ENCODE measurements at regions not wholly inside any gene's neighbourhood (a gene's known extent, or its start where the extent isn't known, plus 50 kb on each side); places are given as distances from the start of the nearest gene placed in this dataset.
A peak's percentile ranks its signal among the peaks of the same experiment; 100 is the strongest.

- no peak overlapping the region for H3K27ac ChIP-seq (ENCODE audit: low read depth, low read length)
- H3K4me1 ChIP-seq (ENCODE audit: control insufficient read depth, insufficient read depth, low read length) = peaks cover 5% of the 10 kb centered on the region
- Mint-ChIP-seq H3K4me3 (no peak overlapping the region), H3K4me1 (peaks cover 15% of the 10 kb centered on the region), H3K36me3 (ENCODE audit: low read depth) (no peaks in the 10 kb centered on the region), H3K27ac (peak overlapping the region; percentile 89), H3K9me3 (peaks cover 30% of the 10 kb centered on the region), H3K27me3 (ENCODE audit: insufficient read depth) (no peaks in the 10 kb centered on the region)
- H3K9me3 ChIP-seq (ENCODE audit: control insufficient read depth, low read length) = peaks cover 28% of the 10 kb centered on the region
- no peaks in the 10 kb centered on the region for H3K36me3 ChIP-seq (ENCODE audit: control insufficient read depth, insufficient read depth, low read length)
- no peaks in the 10 kb centered on the region for H3K27me3 ChIP-seq (ENCODE audit: control insufficient read depth, insufficient read depth, low read length, poor library complexity, severe bottlenecking)
- TF ChIP-seq, protein P1, sequence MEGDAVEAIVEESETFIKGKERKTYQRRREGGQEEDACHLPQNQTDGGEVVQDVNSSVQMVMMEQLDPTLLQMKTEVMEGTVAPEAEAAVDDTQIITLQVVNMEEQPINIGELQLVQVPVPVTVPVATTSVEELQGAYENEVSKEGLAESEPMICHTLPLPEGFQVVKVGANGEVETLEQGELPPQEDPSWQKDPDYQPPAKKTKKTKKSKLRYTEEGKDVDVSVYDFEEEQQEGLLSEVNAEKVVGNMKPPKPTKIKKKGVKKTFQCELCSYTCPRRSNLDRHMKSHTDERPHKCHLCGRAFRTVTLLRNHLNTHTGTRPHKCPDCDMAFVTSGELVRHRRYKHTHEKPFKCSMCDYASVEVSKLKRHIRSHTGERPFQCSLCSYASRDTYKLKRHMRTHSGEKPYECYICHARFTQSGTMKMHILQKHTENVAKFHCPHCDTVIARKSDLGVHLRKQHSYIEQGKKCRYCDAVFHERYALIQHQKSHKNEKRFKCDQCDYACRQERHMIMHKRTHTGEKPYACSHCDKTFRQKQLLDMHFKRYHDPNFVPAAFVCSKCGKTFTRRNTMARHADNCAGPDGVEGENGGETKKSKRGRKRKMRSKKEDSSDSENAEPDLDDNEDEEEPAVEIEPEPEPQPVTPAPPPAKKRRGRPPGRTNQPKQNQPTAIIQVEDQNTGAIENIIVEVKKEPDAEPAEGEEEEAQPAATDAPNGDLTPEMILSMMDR (conservative IDR thresholded peaks at IDR 0.05) = no peak
- DNase-seq = peak; percentile 84
- H3K9ac ChIP-seq (ENCODE audit: extremely low read depth, low read length, poor library complexity, severe bottlenecking) = no peak overlapping the region
- 72 to 75% methylated on average over 10 to 12 of the region's 12 CpGs for WGBS, 2 experiments (ENCODE audit: insufficient coverage in 1 of 2, insufficient read length in 1 of 2)
- H3K4me3 ChIP-seq (ENCODE audit: low read length) = peak overlapping the region; percentile 53
These were observed 134.8 kb downstream of the MFSD1 start for GRCh38 chr3:158936530-158937113.

- no peaks in the 10 kb centered on the region for H3K4me1 ChIP-seq (ENCODE audit: control insufficient read depth, insufficient read depth, low read length)
- WGBS, 2 experiments (ENCODE audit: insufficient coverage in 1 of 2, insufficient read length in 1 of 2) = 90 to 94% methylated on average over 6 to 8 of the region's 8 CpGs
These were observed 148.5 kb downstream of the MFSD1 start for GRCh38 chr3:158950178-158950901.

DNA sequence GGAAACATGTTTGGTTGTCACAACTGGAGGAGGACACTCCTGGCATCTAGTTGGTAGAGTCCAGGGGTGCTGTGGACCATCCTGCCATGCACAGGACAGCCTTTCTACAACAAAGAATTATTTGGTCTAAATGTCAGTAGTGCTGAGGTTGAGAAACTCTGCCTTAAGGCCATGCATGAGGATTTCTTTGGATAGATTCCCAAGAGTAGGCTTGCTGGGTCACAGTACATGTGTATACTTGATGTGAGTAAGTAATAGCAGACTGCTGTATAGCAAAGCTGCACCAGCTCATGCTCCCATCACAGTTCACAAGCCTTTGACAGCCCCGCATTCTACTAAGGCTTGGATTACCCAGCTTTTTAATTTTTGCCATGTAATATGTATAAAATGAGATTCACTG, 151.3 kb downstream of the MFSD1 start:
- 80% methylated on average over 1 of the region's 1 CpG; no CpG with 5 or more reads in 1 of the 2 experiments for whole genome bisulfite sequencing, 2 experiments (ENCODE audit: insufficient coverage in 1 of 2, insufficient read length in 1 of 2)
- no peak overlapping the region for H3K9ac ChIP-seq (ENCODE audit: extremely low read depth, low read length, poor library complexity, severe bottlenecking)
- H3K36me3 Mint-ChIP-seq (ENCODE audit: low read depth) = no peaks in the 10 kb centered on the region
- H3K4me1 Mint-ChIP-seq = peaks cover 19% of the 10 kb centered on the region
- H3K4me3 Mint-ChIP-seq = no peak overlapping the region
- H3K27me3 Mint-ChIP-seq (ENCODE audit: insufficient read depth) = peaks cover 2% of the 10 kb centered on the region
- H3K36me3 ChIP-seq (ENCODE audit: control insufficient read depth, insufficient read depth, low read length) = no peaks in the 10 kb centered on the region
- H3K9me3 Mint-ChIP-seq = peaks cover 1% of the 10 kb centered on the region
- TF ChIP-seq, protein P1 (conservative IDR thresholded peaks at IDR 0.05) = no peak
- H3K4me1 ChIP-seq (ENCODE audit: control insufficient read depth, insufficient read depth, low read length) = no peaks in the 10 kb centered on the region
- DNase-seq = no peak
- no peaks in the 10 kb centered on the region for H3K27me3 ChIP-seq (ENCODE audit: control insufficient read depth, insufficient read depth, low read length, poor library complexity, severe bottlenecking)
- no peaks in the 10 kb centered on the region for H3K9me3 ChIP-seq (ENCODE audit: control insufficient read depth, low read length)
- H3K27ac ChIP-seq (ENCODE audit: low read depth, low read length) = no peak overlapping the region
- H3K27ac Mint-ChIP-seq = no peak overlapping the region
- H3K4me3 ChIP-seq (ENCODE audit: low read length) = no peak overlapping the region

More at GRCh38 chr3:158950178-158950901, 148.5 kb downstream of the MFSD1 start:
- H3K9me3 Mint-ChIP-seq = no peaks in the 10 kb centered on the region
- no peaks in the 10 kb centered on the region for H3K36me3 Mint-ChIP-seq (ENCODE audit: low read depth)
- no peak overlapping the region for H3K4me3 Mint-ChIP-seq
- H3K27ac Mint-ChIP-seq = no peak overlapping the region
- no peak overlapping the region for H3K4me3 ChIP-seq (ENCODE audit: low read length)
- TF ChIP-seq, protein P1 (conservative IDR thresholded peaks at IDR 0.05) = no peak
- peaks cover 2% of the 10 kb centered on the region for H3K27me3 Mint-ChIP-seq (ENCODE audit: insufficient read depth)
- H3K27ac ChIP-seq (ENCODE audit: low read depth, low read length) = no peak overlapping the region
- no peak overlapping the region for H3K9ac ChIP-seq (ENCODE audit: extremely low read depth, low read length, poor library complexity, severe bottlenecking)
- no peak for DNase-seq
- peaks cover 19% of the 10 kb centered on the region for H3K4me1 Mint-ChIP-seq
- H3K9me3 ChIP-seq (ENCODE audit: control insufficient read depth, low read length) = no peaks in the 10 kb centered on the region
- H3K36me3 ChIP-seq (ENCODE audit: control insufficient read depth, insufficient read depth, low read length) = no peaks in the 10 kb centered on the region
- H3K27me3 ChIP-seq (ENCODE audit: control insufficient read depth, insufficient read depth, low read length, poor library complexity, severe bottlenecking) = no peaks in the 10 kb centered on the region

Data from endodermal cell (in vitro differentiated cells).